ENCODE measurements at regions not wholly inside any gene's neighbourhood (a gene's known extent, or its start where the extent isn't known, plus 50 kb on each side); places are given as distances from the start of the nearest gene placed in this dataset.

DNA sequence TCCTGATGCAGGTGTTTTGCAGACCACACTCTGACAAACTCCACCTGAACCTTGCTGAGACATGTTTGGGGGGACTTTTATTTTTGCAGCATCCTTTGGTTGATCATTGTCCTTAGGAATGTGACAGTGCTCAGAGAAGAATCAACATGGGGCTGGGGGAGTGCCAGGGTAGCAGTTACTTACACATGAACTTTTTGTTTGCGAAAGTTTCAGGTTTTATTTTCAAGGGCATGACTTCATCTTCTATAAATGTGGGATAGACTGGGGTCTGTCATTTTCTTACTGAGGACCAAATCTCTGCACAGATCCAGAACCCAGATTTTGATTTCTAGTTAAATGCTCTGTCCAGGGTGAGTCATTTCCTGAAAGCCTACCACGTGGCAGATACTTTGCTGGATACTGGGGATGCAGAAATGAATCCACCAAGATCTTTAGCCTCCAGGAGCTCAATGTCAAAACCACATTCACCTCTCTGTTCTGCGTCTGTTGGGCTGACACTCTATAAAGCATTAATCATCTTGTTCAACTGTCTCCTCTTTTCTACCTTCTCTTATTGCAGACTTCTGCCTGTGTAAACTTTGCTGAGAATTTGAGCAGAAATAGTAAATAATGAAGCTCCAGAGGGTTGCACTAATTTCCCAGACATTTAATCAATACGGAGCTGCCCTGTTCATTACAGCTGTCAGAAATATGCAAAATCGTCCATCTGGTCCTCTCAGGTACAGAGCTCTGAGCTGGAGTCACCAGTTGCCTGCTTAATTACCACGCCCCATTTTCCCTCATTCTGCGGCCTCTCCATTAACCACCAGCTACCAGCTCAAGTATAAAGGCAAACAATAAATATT lies 387.9 kb downstream of the MIAT start:
- Histone ChIP-seq H3K36me3 (ENCODE audit: insufficient read depth, low read length) (no peaks in the 10 kb centered on the region), H3K27ac (ENCODE audit: low read depth, low read length) (no peak overlapping the region), H3K9me3 (ENCODE audit: insufficient read depth, low read depth, low read length) (no peaks in the 10 kb centered on the region), H4K20me1 (ENCODE audit: insufficient read depth, low read length) (no peaks in the 10 kb centered on the region), H3K9ac (ENCODE audit: low read length) (no peak overlapping the region), H2AFZ (ENCODE audit: low read depth, low read length) (peak overlapping the region; percentile 6), H3K4me3 (ENCODE audit: insufficient read depth, low read depth, low read length) (no peak overlapping the region), H3K79me2 (ENCODE audit: insufficient read depth, low read length) (no peaks in the 10 kb centered on the region), H3K4me2 (ENCODE audit: low read length) (peak overlapping the region; percentile 62), H3K4me1 (ENCODE audit: insufficient read depth, low read length) (peaks cover 11% of the 10 kb centered on the region), H3K27me3 (ENCODE audit: insufficient read depth, low read length) (no peaks in the 10 kb centered on the region)
- H3K9me3 Mint-ChIP-seq (ENCODE audit: unreplicated experiment): no peaks in the 10 kb centered on the region
- TF ChIP-seq EZH2 (IDR thresholded peaks at IDR 0.05; ENCODE audit: insufficient read depth, low read length): no peak
- TF ChIP-seq CTCF (IDR thresholded peaks at IDR 0.05; ENCODE audit: insufficient read depth, low read depth, low read length): no peak
- H3K36me3 Mint-ChIP-seq (ENCODE audit: low read depth, unreplicated experiment): no peaks in the 10 kb centered on the region
- peak; percentile 99 for FAIRE-seq
- peak; percentile 83 for DNase-seq (ENCODE audit: low read depth)
- H3K27ac Mint-ChIP-seq (ENCODE audit: unreplicated experiment): peak overlapping the region; percentile 55
- peaks cover 13% of the 10 kb centered on the region for H3K4me1 Mint-ChIP-seq (ENCODE audit: low read depth, unreplicated experiment)
- H3K4me3 Mint-ChIP-seq (ENCODE audit: unreplicated experiment): no peak overlapping the region
- peaks cover 8% of the 10 kb centered on the region for H3K27me3 Mint-ChIP-seq (ENCODE audit: low read depth, unreplicated experiment)

DNA sequence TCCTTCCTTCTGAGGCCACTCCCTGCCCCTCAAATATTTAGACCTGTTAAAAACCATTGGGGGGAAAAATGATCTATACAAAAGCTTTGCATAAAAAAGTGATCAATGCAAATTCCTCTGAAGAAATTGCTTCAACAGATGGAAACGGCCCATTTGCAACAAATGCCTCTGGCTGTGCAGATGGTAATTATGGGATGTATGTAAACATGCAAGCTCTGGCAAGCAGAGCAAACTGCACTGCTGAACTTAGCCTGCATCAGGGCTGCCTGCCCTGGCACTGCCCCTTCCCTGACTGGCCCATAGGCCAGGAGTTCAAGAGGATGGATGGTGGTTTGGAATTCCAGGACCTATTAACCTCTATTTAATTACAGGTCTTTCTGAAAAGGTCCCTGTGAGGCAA lies 388.7 kb downstream of the MIAT start:
- Mint-ChIP-seq H3K36me3 (ENCODE audit: low read depth, unreplicated experiment) (peaks cover 2% of the 10 kb centered on the region), H3K4me1 (ENCODE audit: low read depth, unreplicated experiment) (peaks cover 13% of the 10 kb centered on the region), H3K27me3 (ENCODE audit: low read depth, unreplicated experiment) (peaks cover 7% of the 10 kb centered on the region), H3K4me3 (ENCODE audit: unreplicated experiment) (no peak overlapping the region), H3K9me3 (ENCODE audit: unreplicated experiment) (no peaks in the 10 kb centered on the region), H3K27ac (ENCODE audit: unreplicated experiment) (no peak overlapping the region)
- H2AFZ ChIP-seq (ENCODE audit: low read depth, low read length): no peak overlapping the region
- no peaks in the 10 kb centered on the region for H3K79me2 ChIP-seq (ENCODE audit: insufficient read depth, low read length)
- peaks cover 11% of the 10 kb centered on the region for H3K4me1 ChIP-seq (ENCODE audit: insufficient read depth, low read length)
- H3K36me3 ChIP-seq (ENCODE audit: insufficient read depth, low read length): no peaks in the 10 kb centered on the region
- peak overlapping the region; percentile 62 for H3K4me2 ChIP-seq (ENCODE audit: low read length)
- TF ChIP-seq EZH2 (IDR thresholded peaks at IDR 0.05; ENCODE audit: insufficient read depth, low read length) (no peak), CTCF (IDR thresholded peaks at IDR 0.05; ENCODE audit: insufficient read depth, low read depth, low read length) (no peak)
- no peak overlapping the region for H3K9ac ChIP-seq (ENCODE audit: low read length)
- no peak overlapping the region for H3K4me3 ChIP-seq (ENCODE audit: insufficient read depth, low read depth, low read length)
- no peaks in the 10 kb centered on the region for H3K9me3 ChIP-seq (ENCODE audit: insufficient read depth, low read depth, low read length)
- no peak overlapping the region for H3K27ac ChIP-seq (ENCODE audit: low read depth, low read length)
- no peaks in the 10 kb centered on the region for H4K20me1 ChIP-seq (ENCODE audit: insufficient read depth, low read length)
- H3K27me3 ChIP-seq (ENCODE audit: insufficient read depth, low read length): no peaks in the 10 kb centered on the region
- FAIRE-seq (no peak), DNase-seq (ENCODE audit: low read depth) (no peak)

GRCh38 chr22:27046603-27047002 lies 389.2 kb downstream of the MIAT start:
- H3K4me3 Mint-ChIP-seq (ENCODE audit: unreplicated experiment): no peak overlapping the region
- FAIRE-seq (peak; percentile 65), DNase-seq (ENCODE audit: low read depth) (no peak)
- no peak overlapping the region for H3K4me3 ChIP-seq (ENCODE audit: insufficient read depth, low read depth, low read length)
- no peaks in the 10 kb centered on the region for H3K9me3 Mint-ChIP-seq (ENCODE audit: unreplicated experiment)
- no peaks in the 10 kb centered on the region for H4K20me1 ChIP-seq (ENCODE audit: insufficient read depth, low read length)
- H3K4me1 ChIP-seq (ENCODE audit: insufficient read depth, low read length): peaks cover 11% of the 10 kb centered on the region
- no peak overlapping the region for H3K4me2 ChIP-seq (ENCODE audit: low read length)
- H2AFZ ChIP-seq (ENCODE audit: low read depth, low read length): no peak overlapping the region
- no peaks in the 10 kb centered on the region for H3K27me3 ChIP-seq (ENCODE audit: insufficient read depth, low read length)
- H3K79me2 ChIP-seq (ENCODE audit: insufficient read depth, low read length): no peaks in the 10 kb centered on the region
- H3K36me3 Mint-ChIP-seq (ENCODE audit: low read depth, unreplicated experiment): peaks cover 2% of the 10 kb centered on the region
- no peaks in the 10 kb centered on the region for H3K36me3 ChIP-seq (ENCODE audit: insufficient read depth, low read length)
- H3K27ac ChIP-seq (ENCODE audit: low read depth, low read length): no peak overlapping the region
- no peak overlapping the region for H3K9ac ChIP-seq (ENCODE audit: low read length)
- no peak for TF ChIP-seq CTCF (IDR thresholded peaks at IDR 0.05; ENCODE audit: insufficient read depth, low read depth, low read length)
- no peak for TF ChIP-seq EZH2 (IDR thresholded peaks at IDR 0.05; ENCODE audit: insufficient read depth, low read length)
- H3K9me3 ChIP-seq (ENCODE audit: insufficient read depth, low read depth, low read length): no peaks in the 10 kb centered on the region
- peaks cover 13% of the 10 kb centered on the region for H3K4me1 Mint-ChIP-seq (ENCODE audit: low read depth, unreplicated experiment)
- no peak overlapping the region for H3K27ac Mint-ChIP-seq (ENCODE audit: unreplicated experiment)
- peaks cover 7% of the 10 kb centered on the region for H3K27me3 Mint-ChIP-seq (ENCODE audit: low read depth, unreplicated experiment)

All from astrocyte (in vitro differentiated cells and primary cell).